ENCODE measurements at regions not wholly inside any gene's neighbourhood (a gene's known extent, or its start where the extent isn't known, plus 50 kb on each side); places are given as distances from the start of the nearest gene placed in this dataset.
"Not testable (repeated sequence)": the region's sequence is repeated elsewhere in the genome, so short reads cannot be mapped to it uniquely, and the experiment has no call there.

DNA sequence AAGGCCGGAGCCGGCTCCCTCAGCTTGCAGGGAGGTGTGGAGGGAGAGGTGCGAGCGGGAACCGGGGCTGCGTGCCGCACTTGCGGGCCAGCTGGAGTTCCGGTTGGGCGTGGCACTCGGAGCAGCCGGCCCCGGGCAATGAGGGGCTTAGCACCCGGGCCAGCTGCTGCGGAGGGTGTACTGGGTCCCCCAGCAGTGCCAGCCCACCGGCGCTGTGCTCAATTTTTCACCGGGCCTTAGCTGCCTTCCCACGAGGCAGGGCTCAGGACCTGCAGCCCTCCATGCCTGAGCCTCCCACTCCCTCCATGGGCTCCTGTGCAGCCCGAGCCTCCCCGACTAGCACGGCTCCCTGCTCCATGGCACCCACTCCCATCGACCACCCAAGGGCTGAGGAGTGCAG lies 62.2 kb upstream of the ANKRD55 start:
- TF ChIP-seq, protein P1, sequence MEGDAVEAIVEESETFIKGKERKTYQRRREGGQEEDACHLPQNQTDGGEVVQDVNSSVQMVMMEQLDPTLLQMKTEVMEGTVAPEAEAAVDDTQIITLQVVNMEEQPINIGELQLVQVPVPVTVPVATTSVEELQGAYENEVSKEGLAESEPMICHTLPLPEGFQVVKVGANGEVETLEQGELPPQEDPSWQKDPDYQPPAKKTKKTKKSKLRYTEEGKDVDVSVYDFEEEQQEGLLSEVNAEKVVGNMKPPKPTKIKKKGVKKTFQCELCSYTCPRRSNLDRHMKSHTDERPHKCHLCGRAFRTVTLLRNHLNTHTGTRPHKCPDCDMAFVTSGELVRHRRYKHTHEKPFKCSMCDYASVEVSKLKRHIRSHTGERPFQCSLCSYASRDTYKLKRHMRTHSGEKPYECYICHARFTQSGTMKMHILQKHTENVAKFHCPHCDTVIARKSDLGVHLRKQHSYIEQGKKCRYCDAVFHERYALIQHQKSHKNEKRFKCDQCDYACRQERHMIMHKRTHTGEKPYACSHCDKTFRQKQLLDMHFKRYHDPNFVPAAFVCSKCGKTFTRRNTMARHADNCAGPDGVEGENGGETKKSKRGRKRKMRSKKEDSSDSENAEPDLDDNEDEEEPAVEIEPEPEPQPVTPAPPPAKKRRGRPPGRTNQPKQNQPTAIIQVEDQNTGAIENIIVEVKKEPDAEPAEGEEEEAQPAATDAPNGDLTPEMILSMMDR (IDR thresholded peaks at IDR 0.05), result not testable (repeated sequence)
- TF ChIP-seq POLR2AphosphoS5 (IDR thresholded peaks at IDR 0.05), result not testable (repeated sequence)

All from prostate gland (tissue), 2 donors.